ENCODE measurements at regions not wholly inside any gene's neighbourhood (a gene's known extent, or its start where the extent isn't known, plus 50 kb on each side); places are given as distances from the start of the nearest gene placed in this dataset.

DNA sequence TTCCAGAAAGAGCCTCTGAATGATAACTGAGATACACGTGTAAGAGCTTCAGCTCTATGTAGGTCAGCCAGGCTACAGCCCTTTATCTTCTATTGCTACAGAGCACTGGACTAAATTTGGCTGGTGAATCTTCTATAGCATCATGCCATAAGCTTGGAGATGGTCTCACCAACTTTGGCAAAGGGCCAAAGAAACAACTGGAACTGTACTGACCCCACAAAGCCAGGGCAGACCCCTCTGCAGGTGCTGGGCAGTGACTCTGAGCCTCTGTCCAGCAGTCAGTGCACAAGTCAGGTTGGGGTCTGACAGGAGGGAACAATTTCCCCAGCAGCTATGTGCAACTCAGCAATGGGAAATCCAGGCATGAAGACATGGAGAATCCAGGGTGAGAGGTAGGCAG is 57.8 kb upstream of the NFASC start:
- TF ChIP-seq, protein P1, sequence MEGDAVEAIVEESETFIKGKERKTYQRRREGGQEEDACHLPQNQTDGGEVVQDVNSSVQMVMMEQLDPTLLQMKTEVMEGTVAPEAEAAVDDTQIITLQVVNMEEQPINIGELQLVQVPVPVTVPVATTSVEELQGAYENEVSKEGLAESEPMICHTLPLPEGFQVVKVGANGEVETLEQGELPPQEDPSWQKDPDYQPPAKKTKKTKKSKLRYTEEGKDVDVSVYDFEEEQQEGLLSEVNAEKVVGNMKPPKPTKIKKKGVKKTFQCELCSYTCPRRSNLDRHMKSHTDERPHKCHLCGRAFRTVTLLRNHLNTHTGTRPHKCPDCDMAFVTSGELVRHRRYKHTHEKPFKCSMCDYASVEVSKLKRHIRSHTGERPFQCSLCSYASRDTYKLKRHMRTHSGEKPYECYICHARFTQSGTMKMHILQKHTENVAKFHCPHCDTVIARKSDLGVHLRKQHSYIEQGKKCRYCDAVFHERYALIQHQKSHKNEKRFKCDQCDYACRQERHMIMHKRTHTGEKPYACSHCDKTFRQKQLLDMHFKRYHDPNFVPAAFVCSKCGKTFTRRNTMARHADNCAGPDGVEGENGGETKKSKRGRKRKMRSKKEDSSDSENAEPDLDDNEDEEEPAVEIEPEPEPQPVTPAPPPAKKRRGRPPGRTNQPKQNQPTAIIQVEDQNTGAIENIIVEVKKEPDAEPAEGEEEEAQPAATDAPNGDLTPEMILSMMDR (IDR thresholded peaks at IDR 0.05; ENCODE audit: low read length): no peak
- TF ChIP-seq EZH2 (IDR thresholded peaks at IDR 0.05; ENCODE audit: borderline replicate concordance, low read length): no peak
